SU-DHL-6 (cell line): ENCODE measurements at regions not wholly inside any gene's neighbourhood (a gene's known extent, or its start where the extent isn't known, plus 50 kb on each side); places are given as distances from the start of the nearest gene placed in this dataset.

ENCODE experiments used
- H2AFZ ChIP-seq: fragments of 200-600 bp; sonication (generic); 2 replicates; pipeline ENCODE4 v1.6.1; 2014; ENCODE audit warnings: low read depth, mild to moderate bottlenecking, moderate library complexity, mixed read lengths, antibody characterized with exemption, low read length; ENCODE audit not compliant: severe bottlenecking
- H3F3A ChIP-seq: fragments of 200-600 bp; shearing (Covaris generic); 2 replicates; pipeline ENCODE4 v1.6.0; 2016; ENCODE audit warnings: antibody characterized with exemption, mild to moderate bottlenecking; ENCODE audit not compliant: insufficient read depth
- H3K27ac ChIP-seq: fragments of 200-600 bp; sonication (generic); 2 replicates; pipeline ENCODE4 v1.5.1; 2016; ENCODE audit warnings: low read depth, mild to moderate bottlenecking, low read length, moderate library complexity, mixed read lengths
- H3K27me3 ChIP-seq: fragments of 200-600 bp; sonication (generic), shearing (Covaris generic); 2 replicates; pipeline ENCODE4 v1.6.0; 2014; ENCODE audit warnings: mild to moderate bottlenecking, low read length
- H3K36me3 ChIP-seq: fragments of 200-600 bp; sonication (generic); 2 replicates; pipeline ENCODE4 v1.6.1; 2014; ENCODE audit warnings: mild to moderate bottlenecking, low read length, mixed read lengths
- H3K4me2 ChIP-seq: fragments of 300-600, 200-600 bp; shearing (Covaris generic), sonication (generic); 2 replicates; pipeline ENCODE4 v1.6.0; 2014; ENCODE audit warnings: low read length, low read depth, mild to moderate bottlenecking; ENCODE audit not compliant: poor library complexity, severe bottlenecking
- H3K4me3 ChIP-seq: fragments of 200-600 bp; sonication (generic); 2 replicates; pipeline ENCODE4 v1.5.1; 2014; ENCODE audit warnings: antibody characterized with exemption, low read length, mild to moderate bottlenecking, mixed read lengths; ENCODE audit not compliant: insufficient read depth, poor library complexity, severe bottlenecking
- H3K79me2 ChIP-seq: fragments of 200-600 bp; sonication (generic); 2 replicates; pipeline ENCODE4 v1.6.1; 2014; ENCODE audit warnings: mild to moderate bottlenecking, low read length, moderate library complexity; ENCODE audit not compliant: insufficient read depth
- H3K9ac ChIP-seq: fragments of 200-600 bp; sonication (generic); 2 replicates; pipeline ENCODE4 v1.7.0; 2014; ENCODE audit warnings: mild to moderate bottlenecking, low read length
- H3K9me2 ChIP-seq: fragments of 200-600 bp; sonication (generic); replicated peaks from 2 replicates; pipeline ENCODE4 v1.6.1; 2014; ENCODE audit warnings: low read length; ENCODE audit not compliant: insufficient read depth
- H3K9me3 ChIP-seq: fragments of 200-600 bp; sonication (generic); 2 replicates; pipeline ENCODE4 v1.6.1; 2014; ENCODE audit warnings: low read length, mixed read lengths; ENCODE audit not compliant: insufficient read depth
- H4K20me1 ChIP-seq: fragments of 200-600 bp; sonication (generic); 2 replicates; pipeline ENCODE4 v1.6.1; 2014; ENCODE audit warnings: low read depth, mild to moderate bottlenecking, antibody characterized with exemption, low read length, moderate library complexity, mixed read lengths
- CTCF ChIP-seq: fragments of 200-600 bp; sonication (generic); IDR thresholded peaks from one replicate; pipeline ENCODE4 v1.5.1; 2017; ENCODE audit warnings: antibody characterized with exemption, mild to moderate bottlenecking, low read length, moderate library complexity; ENCODE audit not compliant: insufficient read depth, poor library complexity, severe bottlenecking
- EZH2phosphoT487 ChIP-seq: fragments of 200-600 bp; sonication (generic), shearing (Covaris generic); conservative IDR thresholded peaks from 2 replicates; pipeline ENCODE4 v1.6.1; 2018; ENCODE audit warnings: mild to moderate bottlenecking, antibody characterized with exemption, low read length, moderate library complexity, mixed read lengths

GRCh38 chr10:125417605-125418004, 257.2 kb upstream of the CTBP2 start:
- H3K36me3 ChIP-seq, result no peaks in the 10 kb centered on the region
- H3K9me3 ChIP-seq, result no peaks in the 10 kb centered on the region
- no peaks in the 10 kb centered on the region for H3F3A ChIP-seq
- H2AFZ ChIP-seq, result no peak overlapping the region
- peaks cover 2% of the 10 kb centered on the region; the same call in 1 of the 2 replicates for H3K27me3 ChIP-seq
- no peak overlapping the region for H3K27ac ChIP-seq
- no peak overlapping the region for H3K9ac ChIP-seq
- TF ChIP-seq EZH2phosphoT487 (no peak), CTCF (no peak)
- no peaks in the 10 kb centered on the region for H4K20me1 ChIP-seq
- no peaks in the 10 kb centered on the region for H3K9me2 ChIP-seq
- no peak overlapping the region for H3K4me3 ChIP-seq
- H3K4me2 ChIP-seq, result no peak overlapping the region
- H3K79me2 ChIP-seq, result no peaks in the 10 kb centered on the region

- no peak for TF ChIP-seq EZH2phosphoT487
- TF ChIP-seq CTCF, result no peak
- Histone ChIP-seq H3K4me2 (no peak overlapping the region), H3K9me2 (no peaks in the 10 kb centered on the region), H3K9ac (no peak overlapping the region), H3K36me3 (no peaks in the 10 kb centered on the region), H3F3A (no peaks in the 10 kb centered on the region), H3K27ac (no peak overlapping the region), H2AFZ (no peak overlapping the region), H4K20me1 (no peaks in the 10 kb centered on the region), H3K4me3 (no peak overlapping the region), H3K27me3 (no peaks in the 10 kb centered on the region), H3K9me3 (no peaks in the 10 kb centered on the region), H3K79me2 (no peaks in the 10 kb centered on the region)
Observed at GRCh38 chr10:125415964-125416363, 255.6 kb upstream of the CTBP2 start.

- no peaks in the 10 kb centered on the region for H3F3A ChIP-seq
- no peak overlapping the region for H2AFZ ChIP-seq
- H3K9me3 ChIP-seq, result no peaks in the 10 kb centered on the region
- H3K9ac ChIP-seq, result no peak overlapping the region
- H3K36me3 ChIP-seq, result no peaks in the 10 kb centered on the region
- no peaks in the 10 kb centered on the region for H3K27me3 ChIP-seq
- TF ChIP-seq EZH2phosphoT487, result no peak
- TF ChIP-seq CTCF, result no peak
- no peak overlapping the region for H3K4me3 ChIP-seq
- H3K9me2 ChIP-seq, result no peaks in the 10 kb centered on the region
- no peak overlapping the region for H3K4me2 ChIP-seq
- no peaks in the 10 kb centered on the region for H4K20me1 ChIP-seq
- H3K27ac ChIP-seq, result no peak overlapping the region
- H3K79me2 ChIP-seq, result no peaks in the 10 kb centered on the region
Observed at GRCh38 chr10:125415006-125415633, 254.8 kb upstream of the CTBP2 start.

- H3K9me3 ChIP-seq, result no peaks in the 10 kb centered on the region
- H3K79me2 ChIP-seq, result no peaks in the 10 kb centered on the region
- no peaks in the 10 kb centered on the region for H4K20me1 ChIP-seq
- no peak overlapping the region for H2AFZ ChIP-seq
- no peak for TF ChIP-seq CTCF
- no peak for TF ChIP-seq EZH2phosphoT487
- no peak overlapping the region for H3K4me2 ChIP-seq
- no peak overlapping the region for H3K9ac ChIP-seq
- H3F3A ChIP-seq, result no peaks in the 10 kb centered on the region
- no peak overlapping the region for H3K27ac ChIP-seq
- no peaks in the 10 kb centered on the region for H3K36me3 ChIP-seq
- H3K27me3 ChIP-seq, result no peaks in the 10 kb centered on the region
- H3K4me3 ChIP-seq, result no peak overlapping the region
- H3K9me2 ChIP-seq, result no peaks in the 10 kb centered on the region
Observed at GRCh38 chr10:125411724-125412123, 251.4 kb upstream of the CTBP2 start.
